Mesenteric fat pad (tissue), 1 donor: ENCODE measurements at regions not wholly inside any gene's neighbourhood (a gene's known extent, or its start where the extent isn't known, plus 50 kb on each side); places are given as distances from the start of the nearest gene placed in this dataset.
"Not testable (repeated sequence)": the region's sequence is repeated elsewhere in the genome, so short reads cannot be mapped to it uniquely, and the experiment has no call there.

Source experiments
- DNase-seq: peaks from one replicate; pipeline ENCODE4 v3.0.0-alpha.2; 2020; ENCODE audit warnings: low spot score
- donor health status: DM: yes; HTN: yes; CAD: no.

DNA sequence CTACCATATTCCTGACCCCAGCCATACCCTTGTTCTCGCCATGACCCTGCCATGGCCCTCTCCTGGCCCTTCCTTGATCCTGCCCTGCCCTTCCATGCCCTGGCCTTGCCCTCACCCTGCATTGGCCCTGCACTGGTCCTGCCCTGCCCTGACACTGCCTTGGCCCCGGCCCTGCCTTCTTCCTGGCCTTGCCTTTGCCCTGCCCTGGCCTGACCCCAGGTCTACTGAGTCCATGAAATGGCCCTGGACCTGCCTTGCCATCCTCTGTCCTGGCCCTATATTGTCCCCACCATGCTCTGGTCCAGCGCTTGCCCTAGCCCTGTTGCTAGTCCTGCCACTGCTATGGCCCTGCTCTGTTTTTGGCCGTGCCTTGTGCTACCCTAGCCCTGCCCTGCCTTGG lies 536.1 kb downstream of the FOXD4L6 start:
- DNase-seq, result peak; percentile 49

DNA sequence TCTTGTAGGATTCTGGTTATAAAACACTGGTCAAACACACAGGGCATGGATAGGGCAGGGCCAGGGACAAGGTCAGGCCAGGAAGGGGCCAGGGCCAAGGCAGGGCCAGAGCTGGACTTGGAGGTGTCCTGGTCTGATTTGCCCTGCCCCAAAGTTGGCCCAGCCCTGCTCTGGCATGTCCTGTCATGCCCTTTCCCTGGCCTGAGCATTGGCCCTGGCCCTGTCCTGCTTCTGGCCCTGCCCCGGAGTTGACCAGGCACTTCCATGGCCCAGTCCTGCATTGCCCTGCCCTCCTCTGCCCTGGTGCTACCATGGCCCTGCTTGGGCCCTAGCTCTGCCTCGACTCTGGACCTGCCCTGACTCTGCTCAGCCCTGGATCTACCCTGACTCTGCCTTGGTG lies 536.6 kb downstream of the FOXD4L6 start:
- DNase-seq, result peak; percentile 81

DNA sequence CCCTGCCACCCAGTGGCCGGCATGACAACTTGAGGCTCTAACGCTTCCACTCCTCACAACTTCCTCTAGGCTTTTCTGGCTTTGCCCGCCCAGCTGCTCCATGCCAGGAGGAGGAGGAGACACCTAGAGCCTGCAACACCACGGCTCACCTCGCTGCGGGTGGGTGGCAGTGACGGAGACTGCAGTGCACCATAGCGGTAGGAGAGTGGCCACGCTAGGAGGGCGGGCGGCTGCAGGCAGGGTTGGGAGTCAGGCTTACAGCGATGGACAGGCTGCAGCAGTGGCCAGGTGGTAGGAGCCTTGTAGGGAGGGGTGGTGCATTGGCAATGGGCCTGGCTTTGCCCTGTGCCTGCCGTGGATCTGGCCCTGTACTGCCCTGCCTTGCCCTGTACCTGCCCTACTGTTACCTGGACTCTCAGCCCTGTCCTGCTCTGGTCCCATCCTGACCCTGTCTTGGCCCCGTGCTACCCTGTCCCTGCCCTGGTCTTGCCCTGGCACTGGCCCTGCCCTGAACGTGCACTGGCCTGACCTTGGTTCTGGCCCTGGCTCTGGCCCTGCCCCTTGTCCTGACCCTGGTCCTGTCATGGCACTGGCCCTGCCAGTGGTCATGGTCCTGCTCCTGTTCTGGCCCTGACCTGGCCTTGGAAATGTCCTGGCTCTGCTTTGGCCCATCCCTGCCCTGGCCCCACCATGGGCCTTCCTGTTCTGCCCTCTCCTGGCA lies 540.8 kb downstream of the FOXD4L6 start:
- peak; percentile 81 for DNase-seq

DNA sequence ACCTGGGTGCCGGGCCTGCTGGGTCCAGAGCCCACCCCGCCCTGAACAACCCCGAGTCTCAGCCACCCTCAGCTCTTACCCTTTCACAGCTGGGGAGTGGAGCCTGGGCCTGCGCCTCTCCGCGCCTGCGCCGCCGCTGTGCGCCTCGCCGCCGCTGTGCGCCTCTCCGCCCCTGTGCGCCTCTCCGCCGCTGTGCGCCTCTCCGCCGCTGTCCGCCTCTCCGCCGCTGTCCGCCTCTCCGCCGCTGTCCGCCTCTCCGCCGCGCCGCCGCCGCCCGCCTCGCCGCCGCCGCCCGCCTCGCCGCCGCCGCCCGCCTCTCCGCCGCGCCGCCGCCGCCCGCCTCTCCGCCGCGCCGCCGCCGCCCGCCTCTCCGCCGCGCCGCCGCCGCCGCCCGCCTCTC lies 544.4 kb downstream of the FOXD4L6 start:
- DNase-seq, result peak; percentile 43

DNA sequence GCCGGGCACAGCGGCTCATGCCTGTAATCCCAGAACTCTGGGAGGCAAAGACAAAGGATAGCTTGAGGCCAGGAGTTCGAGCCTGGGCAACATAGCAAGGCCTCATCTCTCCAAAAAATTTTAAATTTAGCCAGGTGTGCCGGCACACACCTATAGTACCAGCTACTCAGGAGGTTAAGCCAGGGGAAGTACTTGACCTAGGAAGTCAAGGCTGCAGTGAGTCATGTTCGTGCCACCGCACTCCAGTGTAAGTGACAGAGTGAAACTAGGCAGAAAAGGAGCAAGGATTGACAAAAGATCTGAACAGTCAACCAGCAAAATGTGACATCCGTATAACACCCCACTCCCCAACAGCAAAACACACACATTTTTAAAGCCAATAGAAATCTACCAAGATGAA lies 545.3 kb downstream of the FOXD4L6 start:
- not testable (repeated sequence) for DNase-seq

DNA sequence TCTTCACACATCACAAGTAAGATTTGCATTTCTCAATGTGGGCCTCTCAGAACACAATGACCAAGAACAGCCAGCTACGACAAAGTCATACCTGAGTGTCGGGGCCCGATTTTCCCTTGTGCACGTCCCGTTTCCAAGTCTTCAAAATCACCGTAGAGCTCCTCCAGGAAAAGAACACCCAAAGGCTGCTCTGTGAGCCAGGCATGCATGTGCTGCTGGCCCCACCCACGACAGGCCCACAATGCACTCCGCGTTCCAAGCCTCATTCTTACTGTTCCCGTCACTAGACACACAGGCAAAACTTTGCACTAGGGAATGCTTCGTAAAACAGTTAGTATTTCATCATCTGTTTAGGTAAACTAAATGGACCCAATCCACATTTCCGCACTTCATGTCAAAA lies 549.6 kb downstream of the FOXD4L6 start:
- DNase-seq, result peak; percentile 35
